GM19463 (cell line): ENCODE measurements at regions not wholly inside any gene's neighbourhood (a gene's known extent, or its start where the extent isn't known, plus 50 kb on each side); places are given as distances from the start of the nearest gene placed in this dataset.

Source experiments
- ATAC-seq: cut with Tn5 transposase; IDR thresholded peaks from one replicate; pipeline ENCODE4 v1.9.1; 2021; ENCODE audit warnings: mild to moderate bottlenecking, moderate library complexity; ENCODE audit not compliant: unreplicated experiment

DNA sequence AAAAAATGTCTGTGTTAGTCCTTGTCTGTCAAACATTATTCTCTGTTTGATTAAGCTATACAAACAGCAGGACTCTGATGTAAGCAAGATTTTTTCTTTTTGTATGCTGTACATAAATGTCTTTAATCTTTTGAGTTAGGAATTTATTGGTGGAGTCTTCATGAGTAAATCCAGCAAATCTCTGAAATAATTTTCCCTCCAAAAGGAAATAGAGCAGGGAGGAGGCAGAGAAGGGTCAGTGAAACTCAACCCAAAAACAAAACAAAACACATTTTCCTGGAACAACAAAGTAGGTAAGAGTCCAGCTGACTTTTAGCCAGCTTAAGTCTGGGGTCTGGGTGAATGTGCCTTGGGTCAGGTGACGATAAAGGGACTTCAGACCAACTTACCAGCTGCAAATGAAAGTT, 113.7 kb downstream of the FOXA2 start:
- ATAC-seq, result no peak

DNA sequence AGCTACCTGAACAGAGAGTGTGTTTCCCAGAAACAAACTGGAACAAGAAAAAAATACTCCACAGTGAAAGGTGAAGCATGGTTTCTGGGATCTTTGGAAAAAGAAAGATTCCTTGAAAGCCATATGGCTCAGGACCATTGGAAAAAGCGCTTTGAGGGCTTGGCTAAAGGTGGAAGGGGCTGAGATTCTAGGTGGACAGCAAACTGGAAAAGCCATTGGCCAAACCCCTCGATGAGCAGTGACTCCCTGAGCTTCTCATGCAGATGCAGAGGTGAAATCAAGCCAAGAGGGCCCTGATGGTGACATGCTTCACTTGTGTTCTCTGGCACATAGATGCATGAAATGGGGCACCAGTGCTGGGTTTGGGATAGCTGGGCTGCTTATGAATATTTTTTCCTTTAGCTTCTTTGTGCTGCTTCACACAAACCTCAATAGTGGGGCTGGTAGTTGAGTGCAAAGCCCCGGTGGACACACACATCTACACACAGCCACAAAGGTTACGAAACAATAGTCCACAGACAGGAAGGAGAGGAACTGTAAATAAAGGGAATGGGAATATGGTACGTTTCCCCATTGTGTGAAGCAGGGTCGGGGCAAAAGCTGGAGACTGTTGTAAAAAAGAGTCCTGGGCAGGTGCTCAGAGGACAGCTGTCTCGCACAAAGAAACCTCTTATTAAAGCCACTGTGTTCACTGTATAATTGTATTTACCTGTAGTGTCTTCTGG, 117.8 kb downstream of the FOXA2 start:
- ATAC-seq, result no peak

DNA sequence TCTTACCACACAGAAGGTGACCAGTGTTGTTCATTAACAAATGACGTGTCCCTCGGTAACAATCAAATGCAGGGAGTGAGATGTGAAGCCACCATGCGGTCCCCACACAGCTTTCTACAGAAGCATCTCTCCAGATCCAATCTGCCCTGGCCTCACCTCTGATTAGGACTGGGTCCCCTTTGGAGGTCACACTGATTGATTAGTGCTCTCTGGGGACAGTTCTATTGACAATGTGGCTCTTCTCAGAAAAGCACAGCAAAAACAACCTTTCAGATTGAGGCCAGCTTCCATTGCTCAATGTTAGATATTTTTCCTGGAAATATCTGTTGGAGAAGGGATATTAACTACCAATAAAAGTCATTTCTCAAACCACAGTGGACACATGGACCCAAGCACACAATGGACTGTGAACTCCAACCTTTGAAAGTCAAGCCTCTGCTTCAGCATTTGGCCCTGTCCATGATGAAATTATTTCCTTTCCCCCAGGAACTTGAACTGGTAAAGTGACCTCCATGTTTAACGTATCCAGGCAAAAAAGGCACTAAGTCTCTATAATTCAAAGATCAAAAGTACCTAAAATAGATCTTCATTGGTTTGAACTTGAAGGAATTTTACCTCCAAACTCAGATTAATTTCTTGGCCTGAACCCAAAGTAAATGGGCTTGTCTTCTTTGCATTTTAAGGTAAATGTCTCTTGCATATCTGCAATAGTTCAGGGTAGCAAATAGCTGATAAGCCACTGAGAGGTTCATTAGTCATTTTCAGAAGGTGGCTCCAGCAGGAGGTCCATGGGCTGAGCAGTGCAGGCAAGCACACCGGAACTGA, 118.5 kb downstream of the FOXA2 start:
- ATAC-seq, result no peak

DNA sequence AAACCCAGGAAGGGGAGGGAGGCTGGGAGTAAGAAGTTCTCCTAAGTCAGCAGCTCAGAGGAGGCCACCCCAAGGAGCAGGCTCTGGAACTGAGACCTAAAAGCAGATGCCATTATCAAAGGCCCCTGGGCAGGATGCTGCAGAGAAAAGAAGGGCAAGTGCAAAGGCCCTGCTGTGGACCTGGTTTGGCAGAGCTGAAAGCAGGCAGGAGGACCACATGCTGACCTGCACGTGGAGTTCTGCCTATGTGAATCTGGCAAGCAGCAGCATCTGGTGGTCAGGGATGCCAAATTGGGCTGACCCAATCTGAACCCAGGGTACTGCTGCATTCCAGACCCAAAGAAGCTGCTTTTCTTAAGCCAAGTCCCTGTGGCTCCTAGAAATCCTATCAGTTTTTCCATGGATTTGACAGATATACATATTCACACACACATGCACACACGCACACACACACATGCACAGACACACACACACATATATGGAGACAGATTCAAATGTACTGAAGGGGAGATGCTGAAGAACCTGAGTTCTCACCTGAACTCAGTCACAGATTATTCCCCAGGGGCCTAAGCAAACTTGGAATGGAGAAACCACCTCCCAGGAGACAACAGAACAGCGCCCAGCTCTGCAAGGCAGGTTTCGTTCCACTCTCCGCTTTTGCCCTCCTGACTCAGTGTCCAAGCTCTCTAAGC, 119.9 kb downstream of the FOXA2 start:
- no peak for ATAC-seq

DNA sequence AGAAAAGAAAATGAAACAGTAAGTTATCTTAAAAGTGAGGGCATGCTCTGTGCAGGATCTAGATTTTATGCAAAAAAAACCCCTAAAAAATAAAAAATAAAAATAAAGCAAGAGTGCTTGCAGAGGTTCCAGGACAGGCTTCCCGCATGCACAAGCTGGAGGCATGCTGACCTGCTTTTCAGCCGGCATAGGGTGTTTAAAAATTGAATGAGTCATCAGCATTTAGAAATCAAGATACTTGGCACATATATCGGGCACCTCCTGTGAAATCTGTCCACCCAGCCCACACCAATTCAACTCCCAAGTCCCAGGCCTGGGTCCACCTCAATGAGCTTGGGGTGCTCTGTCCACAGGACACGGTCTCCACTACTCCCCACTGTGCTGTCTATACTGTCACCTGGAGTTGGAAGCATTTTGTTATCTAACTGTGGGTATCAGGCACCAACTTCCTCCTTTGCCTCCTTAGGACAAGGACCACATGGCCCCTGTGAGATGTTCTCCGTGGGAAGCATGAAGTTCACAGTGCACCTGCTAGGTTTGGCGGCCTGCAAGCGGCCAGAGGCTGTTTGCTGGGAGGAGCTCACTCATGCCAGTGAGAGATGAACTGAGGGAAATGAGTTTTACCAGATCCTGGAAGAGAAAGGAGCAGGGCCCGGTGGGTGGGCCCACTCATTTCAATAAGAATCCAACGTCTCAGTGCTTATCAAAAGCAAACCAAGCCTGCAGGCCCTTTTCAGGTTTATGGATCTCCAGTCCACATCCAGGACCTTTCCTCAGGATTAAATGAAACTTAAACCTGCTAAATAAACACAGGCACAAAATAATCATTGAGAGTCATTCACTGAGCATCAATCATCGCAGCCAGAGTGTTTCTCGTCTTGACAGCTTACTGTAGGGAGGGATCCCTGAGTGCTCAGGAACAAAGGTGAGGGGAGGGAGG, 121.1 kb downstream of the FOXA2 start:
- no peak for ATAC-seq

DNA sequence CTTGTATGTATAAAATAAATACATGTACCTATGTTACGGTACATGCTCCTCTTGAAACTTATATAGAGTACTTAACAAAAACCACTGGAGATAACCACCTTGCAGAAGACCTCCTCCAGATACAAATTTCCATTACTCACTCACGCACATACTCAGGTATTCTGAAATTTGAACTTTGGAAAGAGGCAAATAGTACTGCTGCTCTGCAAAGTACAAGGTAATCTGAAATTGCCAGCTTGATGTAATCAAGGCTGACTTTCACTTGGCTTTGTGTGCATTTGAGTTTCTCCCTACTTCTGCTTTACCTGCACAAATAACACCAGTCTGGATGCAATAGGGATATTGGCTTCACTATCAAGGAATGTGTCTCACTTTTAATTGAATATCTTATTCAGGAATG, 123.6 kb downstream of the FOXA2 start:
- ATAC-seq, result no peak

DNA sequence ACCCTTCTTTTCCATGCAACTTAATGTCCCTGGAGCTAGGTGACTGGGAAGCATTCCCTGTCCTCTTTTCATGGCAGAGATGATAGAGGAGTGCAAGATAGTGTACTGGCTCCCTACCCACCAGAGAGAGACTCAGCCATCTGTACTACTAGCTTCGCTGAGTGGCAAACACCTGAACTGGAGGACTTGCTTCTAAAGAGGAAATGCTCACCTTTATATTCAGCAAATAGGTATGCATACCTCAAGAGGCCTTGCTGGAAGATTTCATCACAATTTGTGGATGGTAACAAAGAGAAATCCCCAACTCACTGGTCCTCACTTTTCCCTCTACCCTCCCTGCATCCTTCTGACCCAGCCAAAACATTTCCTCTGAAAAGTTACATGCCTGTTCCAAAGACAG, 124.1 kb downstream of the FOXA2 start:
- no peak for ATAC-seq

DNA sequence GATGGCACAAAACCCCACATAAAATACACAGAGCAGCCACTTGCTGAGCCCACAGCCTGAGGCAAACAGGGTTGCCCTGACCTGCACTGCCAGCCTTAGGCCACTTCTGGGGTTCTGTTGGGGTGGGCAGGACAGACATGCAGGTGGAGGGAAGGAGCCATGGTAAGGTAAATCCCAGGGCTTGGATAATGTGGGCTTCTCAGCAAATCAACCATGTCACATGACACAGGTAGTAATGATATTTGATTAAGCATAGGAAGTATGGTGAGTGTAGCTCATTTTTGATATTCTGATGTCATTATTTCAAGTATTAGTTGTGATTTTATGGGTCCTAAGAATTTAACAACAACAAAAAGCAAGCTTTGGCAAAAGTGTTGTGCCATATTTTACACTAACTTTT, 124.6 kb downstream of the FOXA2 start:
- no peak for ATAC-seq

DNA sequence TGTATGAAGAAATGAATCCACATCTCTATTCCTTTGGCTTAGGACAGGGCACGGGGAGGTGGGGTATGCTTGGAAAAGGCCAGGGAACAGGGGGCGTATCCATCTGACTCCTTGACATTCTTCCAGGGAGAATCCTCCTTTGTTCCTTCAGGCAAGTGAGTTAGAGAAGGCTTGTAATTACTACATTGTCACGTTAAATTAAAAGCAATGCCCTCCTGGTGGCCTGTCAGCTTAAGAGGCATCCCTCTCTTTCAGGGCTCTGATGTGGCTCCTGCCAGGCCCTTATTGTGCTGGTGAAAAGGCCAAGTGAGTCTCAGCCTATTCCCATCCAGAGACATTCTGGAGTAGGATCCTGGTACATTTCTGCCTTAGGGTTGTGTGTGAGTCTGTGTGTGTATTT, 128.3 kb downstream of the FOXA2 start:
- no peak for ATAC-seq

DNA sequence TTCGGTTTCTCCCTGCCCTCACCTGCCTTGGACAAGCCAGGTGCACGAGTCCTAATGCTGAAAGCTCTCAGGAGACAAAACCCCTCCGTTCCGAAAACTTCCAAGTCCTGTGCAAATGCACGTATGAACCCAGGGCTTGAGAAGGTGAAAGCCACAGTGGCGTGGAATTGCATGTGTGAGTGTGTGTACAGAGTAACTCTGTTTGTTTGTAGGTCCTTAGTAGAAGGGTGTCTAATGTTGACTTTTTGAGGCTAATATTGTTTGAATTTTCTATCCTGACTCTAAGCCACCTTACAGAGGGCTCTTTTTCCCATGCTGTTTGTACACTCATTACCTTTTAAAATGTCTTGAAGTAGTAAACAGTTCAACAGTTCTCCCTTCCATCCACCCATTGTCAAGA, 129.1 kb downstream of the FOXA2 start:
- no peak for ATAC-seq

DNA sequence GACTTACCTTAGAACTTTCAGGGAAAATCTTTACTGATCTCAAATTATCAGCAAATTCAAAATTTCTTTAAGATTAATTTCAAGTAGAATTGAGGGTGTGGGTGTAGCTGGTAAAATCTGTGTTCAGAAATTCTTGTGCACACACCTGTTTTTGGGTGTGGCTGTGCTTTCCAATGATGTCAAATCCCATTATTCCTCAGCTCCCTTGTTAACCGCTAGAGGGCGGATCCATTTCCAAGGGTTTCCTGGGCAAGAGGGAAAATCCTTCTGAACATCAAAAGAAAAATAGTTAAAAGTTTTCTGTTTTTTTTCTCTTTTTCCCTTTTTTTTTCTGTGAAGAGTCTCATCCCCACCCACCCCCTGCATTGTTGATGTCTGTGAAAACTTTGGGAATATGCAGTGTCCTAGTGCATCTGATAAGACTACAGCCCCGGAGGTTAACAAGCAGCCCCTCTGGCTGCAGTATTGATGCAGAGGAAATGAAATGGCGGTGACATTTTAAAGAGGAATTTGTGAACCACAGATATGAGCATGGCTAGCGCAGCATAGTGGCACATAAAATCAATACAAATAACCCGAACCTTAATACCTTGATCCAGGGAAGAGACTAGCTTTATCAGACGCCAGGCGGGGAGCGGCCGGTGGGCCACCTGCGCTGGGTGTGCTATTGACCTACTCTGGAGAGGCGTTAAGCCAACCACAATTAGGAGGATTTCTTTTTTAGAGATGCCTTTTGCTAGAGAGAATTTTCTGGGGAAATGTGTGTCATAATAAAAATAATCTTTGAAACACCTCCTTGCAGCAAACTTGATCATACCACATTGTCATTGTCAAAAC, 130.9 kb downstream of the FOXA2 start:
- ATAC-seq, result no peak

DNA sequence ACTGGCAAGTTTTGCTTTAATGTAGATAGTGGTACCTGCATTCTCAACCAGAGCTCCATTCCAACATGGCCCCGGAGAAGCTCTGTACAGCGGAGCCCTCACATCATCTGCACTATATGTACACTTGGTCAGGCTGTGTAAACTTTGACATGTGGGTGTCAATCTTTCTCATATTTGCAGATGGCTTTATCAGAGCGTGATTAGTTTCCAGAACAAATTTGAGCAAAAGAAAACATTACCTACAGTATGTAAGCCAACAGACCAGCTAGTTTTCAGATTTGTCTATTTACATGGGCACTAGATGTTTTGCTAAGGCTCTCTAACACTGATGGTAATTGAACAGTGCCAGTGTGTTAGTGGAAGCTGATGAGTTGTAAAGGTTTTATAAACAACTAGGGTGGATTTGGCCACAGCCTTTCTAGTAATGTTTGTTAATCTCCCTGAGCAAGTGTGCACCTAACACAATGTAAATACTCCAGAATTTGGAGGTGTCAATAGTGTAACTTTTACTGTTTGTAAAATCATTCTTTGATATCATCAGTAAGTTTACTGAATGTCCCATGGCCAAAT, 131.8 kb downstream of the FOXA2 start:
- no peak for ATAC-seq

DNA sequence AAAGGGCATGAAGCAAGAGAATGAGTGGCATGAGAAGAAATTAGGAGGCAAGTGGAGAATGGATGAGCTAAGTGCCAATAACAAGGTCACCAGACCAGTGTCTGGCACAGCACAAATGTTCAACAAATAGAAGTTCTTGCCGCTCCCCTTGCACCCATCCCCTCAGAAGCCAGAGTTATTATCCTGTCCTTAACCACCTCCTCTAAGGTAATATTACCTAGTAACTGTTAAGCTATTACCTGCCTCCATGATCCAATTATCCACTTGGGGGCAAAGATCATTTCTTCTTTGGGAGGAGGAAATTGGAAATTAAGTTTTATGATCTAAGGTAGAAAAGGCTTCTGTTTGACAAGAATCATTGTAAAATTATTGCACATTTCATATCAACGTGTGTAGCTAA, 133.8 kb downstream of the FOXA2 start:
- ATAC-seq, result no peak

DNA sequence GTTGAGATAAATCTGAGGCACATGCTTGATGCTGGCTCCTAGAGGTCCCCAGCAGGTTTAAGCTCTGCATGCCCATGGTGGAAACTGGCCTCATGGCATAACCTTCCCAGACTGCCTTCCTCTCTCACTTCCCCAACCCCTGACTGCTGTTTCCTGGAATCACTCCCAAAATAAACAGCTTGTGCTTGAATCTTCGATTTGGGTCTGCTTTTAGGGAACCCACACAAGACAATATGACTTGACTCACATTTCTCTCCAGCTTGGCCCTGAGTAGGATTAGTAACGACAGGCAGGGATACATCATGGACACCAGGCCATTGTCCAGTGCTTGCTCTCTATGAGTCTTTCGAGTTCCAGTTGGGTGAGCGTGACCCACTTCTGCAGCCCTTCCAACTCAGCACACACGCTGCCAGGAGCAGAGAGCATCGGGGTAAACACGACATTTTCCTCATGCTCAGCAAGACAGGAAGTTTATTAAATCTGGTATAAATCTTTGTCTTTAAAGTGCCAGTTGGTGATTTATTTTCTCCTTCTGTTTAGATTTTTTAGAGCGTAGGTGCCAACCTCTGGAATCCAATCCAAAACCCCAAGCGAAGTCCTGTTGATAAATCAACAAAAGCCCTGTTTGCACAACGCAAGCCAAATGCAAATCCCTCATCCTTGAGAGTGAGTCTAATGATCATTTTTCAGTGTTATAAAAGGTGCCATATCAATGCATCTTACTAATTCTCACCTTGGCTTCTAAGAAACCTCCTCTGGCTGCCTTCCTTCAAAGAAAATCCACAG, 135.0 kb downstream of the FOXA2 start:
- no peak for ATAC-seq

DNA sequence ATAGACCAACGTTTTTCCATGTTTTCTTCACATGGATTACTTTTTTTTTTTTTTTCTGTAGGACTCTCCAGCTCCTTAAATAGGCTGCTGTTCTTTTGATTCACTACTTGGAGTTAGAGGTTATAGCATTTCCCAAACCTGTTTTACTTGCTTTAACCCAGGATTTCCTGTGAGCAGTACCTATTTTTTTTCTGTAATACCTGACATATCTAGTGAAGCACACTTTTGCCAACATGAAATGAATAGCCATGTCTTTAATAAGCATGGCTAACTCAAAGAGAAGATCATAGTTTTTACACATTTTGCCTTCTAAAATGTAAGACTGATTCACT, 137.0 kb downstream of the FOXA2 start:
- ATAC-seq, result no peak

DNA sequence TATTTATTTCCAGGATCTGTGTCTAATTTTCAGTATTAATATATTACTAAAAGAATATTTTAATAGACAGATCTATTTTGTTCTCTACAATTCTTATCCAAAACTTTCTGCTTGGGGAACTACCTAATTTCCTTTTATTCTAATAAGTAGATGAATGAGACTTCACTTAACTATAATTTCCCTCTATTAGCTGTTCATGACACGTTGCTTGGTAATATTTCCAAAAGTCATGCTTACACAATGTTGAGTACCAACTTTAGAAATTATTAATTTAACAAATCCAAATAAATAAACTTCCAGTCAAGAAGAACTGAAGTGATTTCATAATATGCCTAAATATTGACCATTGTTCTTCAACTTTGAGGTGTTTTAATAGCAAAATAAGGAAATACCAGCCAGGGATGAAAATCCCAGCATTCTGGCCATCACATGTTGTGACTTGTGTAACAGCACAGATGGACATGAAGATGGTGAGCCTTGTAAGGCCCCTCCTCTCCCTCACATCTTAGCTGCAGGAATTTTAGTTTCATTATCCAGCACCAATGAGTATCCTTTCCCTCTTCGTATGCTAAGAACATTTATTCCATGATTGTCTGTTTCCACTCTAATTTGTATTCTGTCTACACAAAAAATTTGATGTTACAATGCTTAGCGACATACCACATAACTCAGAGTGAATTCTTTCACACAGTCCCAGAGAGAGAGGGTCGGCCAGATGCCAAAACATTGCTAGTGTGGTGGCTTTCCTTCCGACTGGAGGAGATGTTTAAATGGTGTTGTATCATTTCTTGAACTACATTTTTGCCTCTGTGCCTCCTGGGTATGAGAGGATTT, 137.5 kb downstream of the FOXA2 start:
- no peak for ATAC-seq

DNA sequence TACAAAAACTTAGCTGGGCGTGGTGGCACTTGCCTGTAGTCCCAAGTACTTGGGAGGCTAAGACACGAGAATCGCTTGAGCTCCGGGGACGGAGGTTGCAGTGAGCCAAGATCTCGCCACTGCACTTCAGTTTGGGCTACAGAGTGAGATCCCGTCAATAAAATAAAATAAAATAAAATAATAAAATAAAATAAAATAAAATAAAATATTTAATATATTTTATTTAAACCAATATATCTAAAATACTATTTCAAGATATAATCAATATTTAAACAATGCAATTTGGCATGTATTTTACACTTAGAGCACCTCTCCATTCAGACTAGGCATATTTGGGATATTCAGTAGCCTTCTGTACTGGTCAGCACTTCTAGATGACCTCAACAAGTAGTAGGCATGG, 142.1 kb downstream of the FOXA2 start:
- ATAC-seq, result no peak

DNA sequence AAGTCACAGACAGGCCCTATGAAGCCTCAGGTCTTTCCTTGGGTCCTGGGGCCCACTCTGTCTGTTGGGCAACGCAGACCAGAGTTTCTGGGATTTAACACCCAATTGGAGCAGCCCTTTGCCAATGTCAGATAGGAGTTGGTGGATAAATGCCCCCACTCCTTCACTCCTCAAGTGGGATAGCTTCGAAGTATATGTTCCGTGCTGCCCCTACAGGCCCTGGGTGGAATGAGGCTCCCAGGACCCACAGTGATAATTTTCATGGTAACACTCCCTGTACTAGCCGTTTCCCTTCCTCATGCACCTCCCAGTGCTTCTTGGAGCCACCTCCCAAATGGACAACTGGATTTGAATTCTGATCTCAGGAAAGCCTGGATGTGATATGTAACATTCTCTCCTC, 145.4 kb downstream of the FOXA2 start:
- no peak for ATAC-seq
